ENCODE measurements at regions not wholly inside any gene's neighbourhood (a gene's known extent, or its start where the extent isn't known, plus 50 kb on each side); places are given as distances from the start of the nearest gene placed in this dataset.

GRCh38 chr13:68030152-68030809, 800.1 kb upstream of the PCDH9 start:
- no peak for TF ChIP-seq CTCF (IDR thresholded peaks at IDR 0.05; ENCODE audit: low read depth, low read length)
- no peak for DNase-seq
- no peaks in the 10 kb centered on the region for H3K9me3 ChIP-seq
- H3K27me3 ChIP-seq = no peaks in the 10 kb centered on the region
- H3K4me3 ChIP-seq (ENCODE audit: low read depth, low read length) = no peak overlapping the region
- H3K4me1 ChIP-seq = no peaks in the 10 kb centered on the region
- H3K36me3 ChIP-seq = no peaks in the 10 kb centered on the region

GRCh38 chr13:68028701-68029100, 798.6 kb upstream of the PCDH9 start:
- no peak overlapping the region for H3K4me3 ChIP-seq (ENCODE audit: low read depth, low read length)
- H3K36me3 ChIP-seq = no peaks in the 10 kb centered on the region
- DNase-seq = no peak
- no peaks in the 10 kb centered on the region for H3K4me1 ChIP-seq
- H3K9me3 ChIP-seq = no peaks in the 10 kb centered on the region
- no peak for TF ChIP-seq CTCF (IDR thresholded peaks at IDR 0.05; ENCODE audit: low read depth, low read length)
- no peaks in the 10 kb centered on the region for H3K27me3 ChIP-seq

- Histone ChIP-seq H3K27me3 (no peaks in the 10 kb centered on the region), H3K9me3 (no peaks in the 10 kb centered on the region), H3K4me3 (ENCODE audit: low read depth, low read length) (no peak overlapping the region), H3K36me3 (no peaks in the 10 kb centered on the region), H3K4me1 (no peaks in the 10 kb centered on the region)
- no peak for TF ChIP-seq CTCF (IDR thresholded peaks at IDR 0.05; ENCODE audit: low read depth, low read length)
- DNase-seq = no peak
Measured at GRCh38 chr13:68027306-68027705, 797.2 kb upstream of the PCDH9 start.

DNA sequence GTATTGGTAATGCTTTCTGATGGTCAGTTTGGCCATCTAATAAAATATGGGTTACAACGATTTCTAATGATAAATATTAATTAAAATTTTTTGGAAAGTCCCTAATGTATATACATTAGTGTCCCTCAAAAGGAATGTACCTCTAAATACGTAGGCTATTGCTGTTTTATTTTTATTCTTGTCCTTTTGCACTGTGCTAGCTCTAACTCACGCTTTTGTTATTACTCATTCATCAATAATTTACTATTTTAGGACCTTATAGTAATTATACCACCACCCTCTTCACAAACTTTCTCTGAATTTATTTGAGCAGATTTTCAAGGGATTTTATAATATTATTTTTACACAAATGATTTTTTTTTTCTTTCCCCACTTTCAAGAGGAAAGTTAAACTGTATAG, 795.9 kb upstream of the PCDH9 start:
- Histone ChIP-seq H3K4me3 (ENCODE audit: low read depth, low read length) (no peak overlapping the region), H3K9me3 (no peaks in the 10 kb centered on the region), H3K27me3 (no peaks in the 10 kb centered on the region), H3K4me1 (no peaks in the 10 kb centered on the region), H3K36me3 (no peaks in the 10 kb centered on the region)
- no peak for DNase-seq
- TF ChIP-seq CTCF (IDR thresholded peaks at IDR 0.05; ENCODE audit: low read depth, low read length) = no peak

- no peak for DNase-seq
- H3K9me3 ChIP-seq = no peaks in the 10 kb centered on the region
- TF ChIP-seq CTCF (IDR thresholded peaks at IDR 0.05; ENCODE audit: low read depth, low read length) = no peak
- no peaks in the 10 kb centered on the region for H3K4me1 ChIP-seq
- H3K36me3 ChIP-seq = no peaks in the 10 kb centered on the region
- no peak overlapping the region for H3K4me3 ChIP-seq (ENCODE audit: low read depth, low read length)
- no peaks in the 10 kb centered on the region for H3K27me3 ChIP-seq
Measured at GRCh38 chr13:68025604-68026003, 795.5 kb upstream of the PCDH9 start.

GRCh38 chr13:68023838-68024581, 793.9 kb upstream of the PCDH9 start:
- Histone ChIP-seq H3K27me3 (no peaks in the 10 kb centered on the region), H3K4me3 (ENCODE audit: low read depth, low read length) (no peak overlapping the region), H3K4me1 (no peaks in the 10 kb centered on the region), H3K9me3 (no peaks in the 10 kb centered on the region), H3K36me3 (no peaks in the 10 kb centered on the region)
- TF ChIP-seq CTCF (IDR thresholded peaks at IDR 0.05; ENCODE audit: low read depth, low read length) = no peak
- DNase-seq = no peak
